Hematopoietic multipotent progenitor cell (in vitro differentiated cells): ENCODE measurements at regions not wholly inside any gene's neighbourhood (a gene's known extent, or its start where the extent isn't known, plus 50 kb on each side); places are given as distances from the start of the nearest gene placed in this dataset.
A peak's percentile ranks its signal among the peaks of the same experiment; 100 is the strongest.
"Not testable (repeated sequence)": the region's sequence is repeated elsewhere in the genome, so short reads cannot be mapped to it uniquely, and the experiment has no call there.

Experiments
- DNase-seq, 3 donors: peaks; one replicate each; pipeline ENCODE4 v3.0.0-alpha.2; 2011 to 2015; ENCODE audit warnings: low read depth in 2 of 3, low spot score in 2 of 3

DNA sequence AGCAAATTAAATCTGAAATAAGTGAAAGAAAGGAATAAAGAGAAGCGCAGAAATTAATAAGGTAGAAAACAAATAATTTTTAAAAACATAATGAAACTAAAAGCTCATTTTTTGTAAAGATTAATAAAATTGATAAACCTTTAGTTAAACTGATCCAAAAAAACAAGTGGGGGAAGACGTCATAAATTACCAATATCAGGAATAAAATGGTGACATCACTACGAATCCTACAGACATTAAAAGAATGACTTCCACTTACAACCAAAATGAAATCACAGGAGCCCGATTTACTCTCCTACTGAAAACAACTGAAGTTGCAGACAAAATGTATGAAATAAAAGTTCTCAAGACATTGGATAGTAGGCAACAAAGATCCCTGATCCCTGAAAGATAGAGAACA is 68.1 kb upstream of the IFFO2 start:
- DNase-seq, result no peak

- no peak for DNase-seq
Measured at GRCh38 chr1:19023787-19024186, 67.3 kb upstream of the IFFO2 start.

DNA sequence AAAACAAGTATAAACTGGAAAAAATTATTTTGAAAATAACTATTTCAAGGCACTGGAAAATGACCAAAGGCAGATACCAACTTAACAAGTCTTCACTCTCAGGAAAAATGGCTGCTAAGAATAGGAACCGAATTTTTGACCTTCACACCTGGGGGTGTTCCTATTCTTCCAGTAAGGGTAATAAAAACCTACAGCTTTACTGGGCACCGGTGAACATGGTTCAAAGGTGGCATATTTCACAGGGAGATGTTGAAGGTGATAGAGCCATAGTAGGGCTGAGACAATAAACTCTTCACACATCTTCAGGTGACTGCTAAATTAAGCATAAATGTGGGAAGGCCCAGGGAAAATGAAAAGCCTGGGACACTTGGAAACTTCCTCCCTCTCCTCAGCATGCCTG is 65.4 kb upstream of the IFFO2 start:
- no peak for DNase-seq

DNA sequence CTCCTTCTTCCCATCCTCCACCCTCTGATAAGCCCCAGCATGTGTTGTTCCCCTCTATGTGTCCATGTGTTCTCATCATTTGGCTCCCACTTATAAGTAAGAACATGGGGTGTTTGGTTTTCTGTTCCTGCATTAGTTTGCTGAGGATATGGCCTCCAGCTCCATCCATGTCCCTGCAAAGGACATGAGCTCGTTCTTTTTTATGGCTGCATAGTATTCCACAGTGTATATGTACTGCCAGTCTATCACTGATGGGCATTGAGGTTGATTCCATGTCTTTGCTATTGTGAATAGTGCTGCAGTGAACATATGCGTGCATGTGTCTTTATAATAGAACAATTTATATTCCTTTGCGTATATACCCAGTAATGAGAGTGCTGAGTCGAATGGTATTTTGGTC is 62.8 kb upstream of the IFFO2 start:
- DNase-seq, result not testable (repeated sequence)

DNA sequence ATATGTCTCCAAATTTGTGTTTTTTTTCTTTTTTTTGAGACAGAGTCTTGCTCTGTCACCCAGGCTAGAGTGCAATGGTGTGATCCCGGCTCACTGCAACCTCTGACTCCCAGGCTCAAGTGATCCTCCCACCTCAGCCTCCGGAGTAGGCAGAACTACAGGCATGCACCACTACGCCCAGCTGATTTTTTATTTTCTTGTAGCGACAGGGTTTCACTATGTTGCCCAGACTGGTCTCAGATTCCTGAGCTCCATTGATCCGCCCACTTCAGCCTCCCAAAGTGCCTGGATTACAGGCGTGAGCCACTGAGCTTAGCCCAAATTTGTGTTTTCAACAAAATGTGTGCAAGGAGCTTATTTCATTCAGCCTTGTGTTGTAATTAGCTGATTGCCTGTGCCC is 59.0 kb upstream of the IFFO2 start:
- DNase-seq, result no peak

DNA sequence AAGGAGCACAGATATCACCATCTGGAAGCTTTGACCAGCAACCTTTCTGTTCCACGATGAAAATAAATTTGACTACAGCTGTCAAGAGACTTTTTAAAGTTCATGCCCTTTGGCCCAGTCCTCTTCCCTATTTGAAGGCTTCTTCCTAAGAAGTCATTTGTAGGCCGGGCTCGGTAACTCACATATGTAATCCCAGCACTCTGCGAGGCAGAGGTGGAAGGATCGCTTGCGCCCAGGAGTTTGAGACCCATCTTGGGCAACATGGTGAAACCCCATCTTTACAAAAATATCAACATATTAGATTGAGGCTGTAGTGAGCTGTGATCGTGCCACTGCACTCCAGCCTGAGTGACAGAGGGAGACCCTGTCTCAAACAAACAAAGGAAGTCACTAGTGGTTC is 58.3 kb upstream of the IFFO2 start:
- no peak for DNase-seq

GRCh38 chr1:19013826-19014548 is 57.5 kb upstream of the IFFO2 start:
- no peak for DNase-seq

DNA sequence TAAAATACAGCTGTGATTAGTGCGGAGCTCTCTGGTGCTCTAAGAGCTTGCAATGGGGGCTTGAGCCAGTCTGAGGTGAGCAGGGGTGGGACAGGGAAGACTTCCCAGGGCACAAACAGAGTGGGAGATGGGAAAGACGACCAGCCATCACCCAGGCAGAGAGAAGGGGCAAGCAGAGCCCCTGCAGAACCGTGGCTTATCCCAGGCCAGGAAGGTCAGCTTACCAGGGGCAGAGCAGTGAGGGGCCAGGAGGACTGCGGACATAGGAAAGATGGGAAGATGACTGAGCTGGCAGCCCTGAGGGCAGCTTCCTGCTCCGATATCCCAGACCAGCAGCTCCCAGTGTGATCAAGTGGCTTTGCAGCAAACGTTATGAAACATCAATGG is 55.4 kb upstream of the IFFO2 start:
- DNase-seq, result no peak

GRCh38 chr1:19010995-19011844 is 54.7 kb upstream of the IFFO2 start:
- peak; percentile 4 to 36 (median 27) for DNase-seq

- no peak for DNase-seq
Measured at GRCh38 chr1:19010503-19010902, 54.0 kb upstream of the IFFO2 start.

DNA sequence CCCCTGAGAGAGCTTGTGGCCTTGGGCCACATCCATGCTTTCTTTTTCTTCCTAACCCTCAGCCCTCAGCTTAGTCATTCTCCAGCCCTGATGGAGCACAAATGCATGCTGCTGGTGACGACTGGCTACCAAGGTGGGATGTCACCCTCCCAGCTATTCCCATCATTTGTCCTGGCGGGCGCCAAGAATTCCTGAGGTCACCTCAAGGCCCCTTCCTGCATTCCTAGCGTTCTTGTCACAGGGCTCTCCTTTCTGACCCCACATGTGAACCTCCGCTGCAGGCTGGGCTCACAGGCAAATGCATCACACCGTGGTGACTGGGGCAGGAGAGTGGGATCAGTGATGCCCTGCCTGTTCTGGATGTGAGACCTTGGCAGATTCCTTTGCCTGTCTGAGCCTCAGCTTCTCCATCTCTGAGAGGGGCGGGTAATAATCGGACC is 53.4 kb upstream of the IFFO2 start:
- DNase-seq, result no peak

GRCh38 chr1:19009126-19009881 is 52.8 kb upstream of the IFFO2 start:
- DNase-seq, result no peak

DNA sequence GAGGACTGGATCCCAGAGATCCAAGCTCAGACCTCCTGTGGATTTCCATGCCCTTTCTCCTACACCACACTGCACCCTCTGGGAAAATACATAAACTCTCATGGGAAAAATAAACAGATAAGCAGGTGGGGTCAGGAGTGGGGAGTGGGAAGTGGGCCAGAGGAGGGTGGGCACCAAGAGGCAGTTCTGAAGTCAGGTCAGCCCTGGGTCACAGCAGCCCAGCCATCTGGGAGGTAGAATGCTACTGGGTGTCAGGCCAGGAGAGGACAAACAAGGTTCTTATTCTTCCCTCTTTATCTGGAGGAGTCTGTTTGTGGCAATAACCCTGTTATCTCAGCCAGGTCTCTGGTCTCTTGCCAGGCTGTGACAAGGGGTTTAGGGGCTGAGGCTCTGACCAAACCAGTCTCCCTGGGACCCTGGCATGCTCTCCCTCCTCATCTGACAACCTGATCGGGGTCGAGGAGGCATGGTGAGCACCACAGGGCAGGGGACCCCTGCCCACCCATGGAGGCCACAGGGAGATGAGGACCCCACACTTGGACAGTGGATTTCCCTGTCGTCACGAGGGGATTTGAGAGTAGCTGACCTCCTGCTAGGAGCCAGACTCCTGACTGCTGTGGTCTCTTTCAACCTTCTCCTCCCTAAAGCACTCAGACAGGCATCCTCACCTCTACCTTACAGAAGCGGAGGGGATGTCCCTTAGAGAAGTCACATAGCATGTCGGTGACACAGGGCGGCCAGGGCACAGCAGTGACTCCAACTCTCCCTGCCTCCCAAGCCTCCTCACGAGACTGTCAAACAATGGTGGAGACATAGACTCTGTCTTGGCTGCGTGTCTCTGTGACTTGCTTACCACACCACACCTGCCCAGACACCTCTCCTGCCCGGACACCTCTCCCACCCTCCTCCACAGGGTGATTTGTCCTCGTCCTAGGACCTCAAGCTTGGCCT is 51.3 kb upstream of the IFFO2 start:
- DNase-seq, result no peak

GRCh38 chr1:19006837-19007271 is 50.4 kb upstream of the IFFO2 start:
- no peak for DNase-seq
